HG03175 (cell line): ENCODE measurements at regions not wholly inside any gene's neighbourhood (a gene's known extent, or its start where the extent isn't known, plus 50 kb on each side); places are given as distances from the start of the nearest gene placed in this dataset.
A peak's percentile ranks its signal among the peaks of the same experiment; 100 is the strongest.

Experiments
- ATAC-seq: cut with Tn5 transposase; IDR thresholded peaks from one replicate; pipeline ENCODE4 v1.9.1; 2021; ENCODE audit warnings: mild to moderate bottlenecking, moderate library complexity; ENCODE audit not compliant: unreplicated experiment

GRCh38 chr7:116083796-116084195 lies 53.2 kb upstream of the TFEC start:
- ATAC-seq = no peak

GRCh38 chr7:116086547-116087045 lies 56.0 kb upstream of the TFEC start:
- no peak for ATAC-seq

GRCh38 chr7:116087291-116087690 lies 56.7 kb upstream of the TFEC start:
- no peak for ATAC-seq

- no peak for ATAC-seq
These were observed 57.4 kb upstream of the TFEC start for GRCh38 chr7:116087984-116088383.

GRCh38 chr7:116089293-116089692 lies 58.7 kb upstream of the TFEC start:
- ATAC-seq = no peak

- ATAC-seq = no peak
These were observed 63.1 kb upstream of the TFEC start for GRCh38 chr7:116093516-116094301.

GRCh38 chr7:116095396-116095795 lies 64.8 kb upstream of the TFEC start:
- ATAC-seq = no peak

GRCh38 chr7:116097365-116098009 lies 66.9 kb upstream of the TFEC start:
- no peak for ATAC-seq

- ATAC-seq = no peak
These were observed 67.6 kb upstream of the TFEC start for GRCh38 chr7:116098175-116098574.

GRCh38 chr7:116100626-116101025 lies 70.1 kb upstream of the TFEC start:
- ATAC-seq = no peak

GRCh38 chr7:116101704-116102103 lies 71.1 kb upstream of the TFEC start:
- no peak for ATAC-seq

GRCh38 chr7:116111475-116111874 lies 80.9 kb upstream of the TFEC start:
- ATAC-seq = peak; percentile 43

- ATAC-seq = no peak
These were observed 82.7 kb upstream of the TFEC start for GRCh38 chr7:116113310-116113709.

- no peak for ATAC-seq
These were observed 89.5 kb upstream of the TES start for GRCh38 chr7:116120839-116121238.

GRCh38 chr7:116122972-116123595 lies 87.3 kb upstream of the TES start:
- peak; percentile 69 for ATAC-seq

GRCh38 chr7:116128139-116128538 lies 82.2 kb upstream of the TES start:
- no peak for ATAC-seq

- ATAC-seq = no peak
These were observed 75.0 kb upstream of the TES start for GRCh38 chr7:116135306-116135705.

GRCh38 chr7:116138202-116138801 lies 72.0 kb upstream of the TES start:
- ATAC-seq = peak; percentile 85

- no peak for ATAC-seq
These were observed 71.3 kb upstream of the TES start for GRCh38 chr7:116139007-116139406.

- no peak for ATAC-seq
These were observed 70.5 kb upstream of the TES start for GRCh38 chr7:116139807-116140206.

- no peak for ATAC-seq
These were observed 68.0 kb upstream of the TES start for GRCh38 chr7:116142374-116142773.
